Transverse colon (tissue), 4 donors: ENCODE measurements at regions not wholly inside any gene's neighbourhood (a gene's known extent, or its start where the extent isn't known, plus 50 kb on each side); places are given as distances from the start of the nearest gene placed in this dataset.

Experiments
- DNase-seq: peaks from one replicate; pipeline ENCODE4 v3.0.0-alpha.2; 2019
- H3K27ac ChIP-seq, 4 donors: fragments of 200-600 bp; sonication (generic); 2 replicates each; pipeline ENCODE4 v1.5.1; 2016 to 2018; ENCODE audit warnings: inconsistent platforms in 4 of 4
- H3K27me3 ChIP-seq: fragments of 200-600 bp; sonication (generic); 2 replicates; pipeline ENCODE4 v1.5.1; 2017; ENCODE audit warnings: inconsistent platforms
- H3K36me3 ChIP-seq, 4 donors: fragments of 200-600 bp; sonication (generic); 2 replicates each; pipeline ENCODE4 v1.5.1; 2017 to 2019; ENCODE audit warnings: inconsistent platforms in 4 of 4
- H3K4me1 ChIP-seq, 4 donors: fragments of 200-600 bp; sonication (generic); 2 replicates each; pipeline ENCODE4 v1.5.1; 2017 to 2020; ENCODE audit warnings: inconsistent platforms in 4 of 4
- H3K4me3 ChIP-seq, 4 donors: fragments of 200-600 bp; sonication (generic); 1 replicate in 1 of 4; 2 replicates in 3 of 4; pipeline versions ENCODE4 v1.5.1 to v1.6.1; 2017 to 2019; ENCODE audit warnings: inconsistent platforms in 4 of 4
- H3K9me3 ChIP-seq, 2 donors: fragments of 200-600 bp; sonication (generic); 2 replicates each; pipeline ENCODE4 v1.5.1; 2017 to 2019; ENCODE audit warnings: inconsistent platforms in 2 of 2
- CTCF ChIP-seq, 5 experiments: fragments of 200-600 bp in 3 of 5; fragments of 450-650 bp in 2 of 5; sonication (generic) in 3 of 5; IDR thresholded peaks; 1 replicate in 2 of 5; 2 replicates in 3 of 5; pipeline ENCODE4 v1.5.1; 2016 to 2017; ENCODE audit warnings: antibody characterized with exemption in 5 of 5, inconsistent platforms in 3 of 5, mild to moderate bottlenecking in 2 of 5, moderate library complexity in 1 of 5
- EP300 ChIP-seq: sonication (generic); formaldehyde crosslinking; IDR thresholded peaks from one replicate; pipeline ENCODE4 v1.6.1; 2017; ENCODE audit warnings: antibody characterized with exemption, low read depth
- POLR2A ChIP-seq: fragments of 450-650 bp; IDR thresholded peaks from one replicate; pipeline ENCODE4 v1.6.1; 2016; ENCODE audit warnings: antibody characterized with exemption, mild to moderate bottlenecking, moderate library complexity
- POLR2AphosphoS5 ChIP-seq, 3 donors: sonication (generic); formaldehyde crosslinking; IDR thresholded peaks; one replicate each; pipeline ENCODE4 v1.6.1; 2016; ENCODE audit warnings: antibody characterized with exemption in 3 of 3
- WGBS, 2 donors: methylation state at CpG; one replicate each; pipeline ENCODE4 v1.1.5; 2018; ENCODE audit warnings: low coverage in 1 of 2; 5-methylcytosine and 5-hydroxymethylcytosine counted together
- in situ Hi-C, 4 donors: fragments of 200-750 bp; cut with MboI; loops; one replicate each; pipeline versions ENCODE4 v1.15.0 to v1.15.1; 2017; ENCODE audit warnings: low sequenced_read_pairs in 3 of 4, low pct_ligation_motif_present in 1 of 4, low pct_unique_long_range_greater_than_20kb in 1 of 4
- intact Hi-C: fragments of 100-400 bp; cut with DNase I; formaldehyde crosslinking; loops from one replicate; pipeline ENCODE4 v1.15.1; 2023; ENCODE audit warnings: low total_unique reads

- H3K4me3 ChIP-seq: no peak overlapping the region
- peaks cover 0 to 6% (median 0%) of the 10 kb centered on the region in 4 donors for H3K4me1 ChIP-seq
- H3K36me3 ChIP-seq: no peaks in the 10 kb centered on the region
- in situ Hi-C loops (no loop called here), intact Hi-C loops (no loop called here)
- 79% methylated on average over 11 of the region's 11 CpGs; no CpG with 5 or more reads in 1 of the 2 donors for WGBS, 2 donors
- no peak overlapping the region for H3K27ac ChIP-seq
- no peak for DNase-seq
- no peaks in the 10 kb centered on the region for H3K27me3 ChIP-seq
- H3K9me3 ChIP-seq: no peaks in the 10 kb centered on the region
- TF ChIP-seq POLR2A (no peak), EP300 (no peak), CTCF (IDR thresholded peaks at IDR 0.05) (no peak), POLR2AphosphoS5 (IDR thresholded peaks at IDR 0.05) (no peak)
These were observed 159.5 kb downstream of the DLL1 start for GRCh38 chr6:170131351-170131750.

GRCh38 chr6:170130771-170131241, 160.1 kb downstream of the DLL1 start:
- WGBS, 2 donors: 90% methylated on average over 9 of the region's 9 CpGs; no CpG with 5 or more reads in 1 of the 2 donors
- in situ Hi-C loops: no loop called here
- H3K4me3 ChIP-seq: no peak overlapping the region

GRCh38 chr6:170130201-170130621, 160.7 kb downstream of the DLL1 start:
- TF ChIP-seq POLR2A (no peak), POLR2AphosphoS5 (IDR thresholded peaks at IDR 0.05) (no peak), CTCF (IDR thresholded peaks at IDR 0.05) (no peak), EP300 (no peak)
- no peak for DNase-seq
- intact Hi-C loops (no loop called here), in situ Hi-C loops (no loop called here)
- Histone ChIP-seq H3K27ac (no peak overlapping the region), H3K36me3 (no peaks in the 10 kb centered on the region), H3K4me3 (no peak overlapping the region), H3K9me3 (no peaks in the 10 kb centered on the region), H3K4me1 (peaks cover 0 to 6% (median 0%) of the 10 kb centered on the region in 4 donors), H3K27me3 (no peaks in the 10 kb centered on the region)
- 70% methylated on average over 15 of the region's 15 CpGs; no CpG with 5 or more reads in 1 of the 2 donors for WGBS, 2 donors

More at GRCh38 chr6:170130771-170131241, 160.1 kb downstream of the DLL1 start:
- no peak for TF ChIP-seq POLR2AphosphoS5 (IDR thresholded peaks at IDR 0.05)
- TF ChIP-seq EP300: no peak
- no peak for TF ChIP-seq CTCF (IDR thresholded peaks at IDR 0.05)
- TF ChIP-seq POLR2A: no peak
- Histone ChIP-seq H3K27ac (no peak overlapping the region), H3K36me3 (no peaks in the 10 kb centered on the region), H3K4me1 (peaks cover 0 to 6% (median 0%) of the 10 kb centered on the region in 4 donors), H3K27me3 (no peaks in the 10 kb centered on the region), H3K9me3 (no peaks in the 10 kb centered on the region)
- intact Hi-C loops: no loop called here
- no peak for DNase-seq

- H3K27me3 ChIP-seq: no peaks in the 10 kb centered on the region
These were observed 161.1 kb downstream of the DLL1 start for GRCh38 chr6:170129691-170130171.

More at GRCh38 chr6:170129691-170130171, 161.1 kb downstream of the DLL1 start:
- intact Hi-C loops: no loop called here
- H3K9me3 ChIP-seq: no peaks in the 10 kb centered on the region
- peaks cover 0 to 9% (median 0%) of the 10 kb centered on the region in 4 donors for H3K4me1 ChIP-seq
- no peak overlapping the region for H3K27ac ChIP-seq
- in situ Hi-C loops: no loop called here
- WGBS, 2 donors: 31% methylated on average over 12 of the region's 14 CpGs; no CpG with 5 or more reads in 1 of the 2 donors
- H3K36me3 ChIP-seq: no peaks in the 10 kb centered on the region
- no peak for TF ChIP-seq CTCF (IDR thresholded peaks at IDR 0.05)
- H3K4me3 ChIP-seq: no peak overlapping the region
- peak; percentile 39 for DNase-seq
